Astrocyte (in vitro differentiated cells and primary cell): ENCODE measurements at regions not wholly inside any gene's neighbourhood (a gene's known extent, or its start where the extent isn't known, plus 50 kb on each side); places are given as distances from the start of the nearest gene placed in this dataset.

Experiments
- CTCF ChIP-seq: IDR thresholded peaks from 2 replicates; pipeline ENCODE4 v1.5.1; 2011; ENCODE audit warnings: low read depth, mild to moderate bottlenecking, inconsistent platforms, low read length, moderate library complexity; ENCODE audit not compliant: insufficient read depth
- EZH2 ChIP-seq: IDR thresholded peaks from 2 replicates; pipeline ENCODE4 v1.6.1; 2012; ENCODE audit warnings: mild to moderate bottlenecking, low read length, inconsistent platforms; ENCODE audit not compliant: insufficient read depth

DNA sequence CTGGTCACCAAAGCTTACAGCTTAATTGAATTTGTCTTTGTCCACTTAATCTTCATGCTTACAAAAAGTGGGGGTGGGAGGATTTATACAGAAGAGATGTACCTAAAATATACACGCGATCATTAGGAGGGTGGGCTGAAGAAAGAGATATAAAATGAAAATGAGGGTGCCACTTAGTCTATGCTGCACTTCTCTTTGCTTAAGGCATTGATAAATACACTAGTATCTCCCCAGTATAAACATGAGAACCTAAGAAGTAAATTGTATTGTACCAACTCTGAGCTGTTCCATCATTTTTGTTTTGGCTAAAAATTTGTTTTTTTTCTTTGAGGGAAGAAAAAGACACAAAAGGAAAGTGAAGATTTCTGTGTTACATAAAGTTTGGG lies 170.8 kb upstream of the ZNF217 start:
- no peak for TF ChIP-seq CTCF
- TF ChIP-seq EZH2: no peak
